OCI-LY1 (cell line): ENCODE measurements at regions not wholly inside any gene's neighbourhood (a gene's known extent, or its start where the extent isn't known, plus 50 kb on each side); places are given as distances from the start of the nearest gene placed in this dataset.

Experiments
- EZH2 ChIP-seq: fragments of 200-600 bp; sonication (generic), shearing (Covaris generic); IDR thresholded peaks from 2 replicates; pipeline ENCODE4 v1.8.0; 2017; ENCODE audit warnings: borderline replicate concordance, mixed run types, mild to moderate bottlenecking, antibody characterized with exemption, low read length, moderate library complexity, mixed read lengths
- TF ChIP-seq, protein P1 (sequence below): fragments of 200-600 bp; sonication (generic), shearing (Covaris generic); IDR thresholded peaks from 2 replicates; pipeline ENCODE4 v1.5.1; 2017; ENCODE audit warnings: mild to moderate bottlenecking, antibody characterized with exemption, low read length, moderate library complexity, mixed read lengths

GRCh38 chr13:89541091-89542030 lies 1806.1 kb upstream of the MIR17HG start:
- TF ChIP-seq EZH2: no peak
- TF ChIP-seq, protein P1, sequence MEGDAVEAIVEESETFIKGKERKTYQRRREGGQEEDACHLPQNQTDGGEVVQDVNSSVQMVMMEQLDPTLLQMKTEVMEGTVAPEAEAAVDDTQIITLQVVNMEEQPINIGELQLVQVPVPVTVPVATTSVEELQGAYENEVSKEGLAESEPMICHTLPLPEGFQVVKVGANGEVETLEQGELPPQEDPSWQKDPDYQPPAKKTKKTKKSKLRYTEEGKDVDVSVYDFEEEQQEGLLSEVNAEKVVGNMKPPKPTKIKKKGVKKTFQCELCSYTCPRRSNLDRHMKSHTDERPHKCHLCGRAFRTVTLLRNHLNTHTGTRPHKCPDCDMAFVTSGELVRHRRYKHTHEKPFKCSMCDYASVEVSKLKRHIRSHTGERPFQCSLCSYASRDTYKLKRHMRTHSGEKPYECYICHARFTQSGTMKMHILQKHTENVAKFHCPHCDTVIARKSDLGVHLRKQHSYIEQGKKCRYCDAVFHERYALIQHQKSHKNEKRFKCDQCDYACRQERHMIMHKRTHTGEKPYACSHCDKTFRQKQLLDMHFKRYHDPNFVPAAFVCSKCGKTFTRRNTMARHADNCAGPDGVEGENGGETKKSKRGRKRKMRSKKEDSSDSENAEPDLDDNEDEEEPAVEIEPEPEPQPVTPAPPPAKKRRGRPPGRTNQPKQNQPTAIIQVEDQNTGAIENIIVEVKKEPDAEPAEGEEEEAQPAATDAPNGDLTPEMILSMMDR: no peak
